Lower lobe of right lung (tissue), 2 donors: ENCODE measurements at regions not wholly inside any gene's neighbourhood (a gene's known extent, or its start where the extent isn't known, plus 50 kb on each side); places are given as distances from the start of the nearest gene placed in this dataset.

Experiments
- ATAC-seq, 2 donors: fragments of 200-7000 bp; cut with Tn5 transposase; one replicate each; pipeline ENCODE4 v1.9.1; 2020 to 2022; ENCODE audit warnings: mild to moderate bottlenecking in 2 of 2, moderate library complexity in 2 of 2
- DNase-seq: peaks from one replicate; pipeline ENCODE4 v3.0.0-alpha.2; 2020
- H3K27ac ChIP-seq: fragments of 200-600 bp; one replicate; pipeline ENCODE4 v1.8.0; 2022
- H3K27me3 ChIP-seq: fragments of 200-600 bp; one replicate; pipeline ENCODE4 v1.8.0; 2022; ENCODE audit warnings: low read depth
- H3K36me3 ChIP-seq: fragments of 200-600 bp; one replicate; pipeline ENCODE4 v1.8.0; 2022; ENCODE audit warnings: mild to moderate bottlenecking
- H3K4me1 ChIP-seq: fragments of 200-600 bp; one replicate; pipeline ENCODE4 v1.8.0; 2022
- H3K4me3 ChIP-seq: fragments of 200-600 bp; one replicate; pipeline ENCODE4 v1.8.0; 2022; ENCODE audit warnings: mild to moderate bottlenecking
- H3K9me3 ChIP-seq: fragments of 200-600 bp; one replicate; pipeline ENCODE4 v1.8.0; 2022
- intact Hi-C: fragments of 100-400 bp; cut with DNase I; formaldehyde crosslinking; loops from one replicate; pipeline ENCODE4 v1.11.0; 2022
- TF ChIP-seq, protein P1 (sequence below): fragments of 200-600 bp; IDR thresholded peaks from one replicate; pipeline ENCODE4 v1.8.0; 2022; ENCODE audit warnings: antibody characterized with exemption, mild to moderate bottlenecking
- donor health status: DM: no; HTN: yes; CAD: no; lungs with severe emphysema.

DNA sequence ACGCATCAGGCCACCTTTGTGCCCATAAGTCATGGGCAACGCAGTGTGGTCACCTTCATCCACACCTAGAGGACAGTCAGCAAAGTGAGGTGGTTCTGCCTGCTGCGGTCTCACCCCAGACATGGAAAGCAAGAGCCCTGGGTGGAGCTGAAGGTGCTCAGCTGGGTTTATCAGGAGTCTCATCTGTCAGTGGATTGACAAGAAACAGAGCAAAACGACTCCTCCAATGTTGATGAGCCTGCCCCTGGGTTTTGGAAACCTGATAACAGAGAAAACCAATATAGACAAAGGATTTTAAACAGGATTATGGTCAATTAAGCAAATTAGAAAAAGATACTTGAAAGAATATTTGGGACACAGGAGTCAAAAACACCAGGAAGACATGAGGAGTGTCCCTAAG is 229.3 kb upstream of the PRSS58 start:
- ATAC-seq (no peak), DNase-seq (no peak)
- intact Hi-C loops: no loop called here
- Histone ChIP-seq H3K9me3 (no peaks in the 10 kb centered on the region), H3K27ac (no peak overlapping the region), H3K4me3 (no peak overlapping the region), H3K36me3 (no peaks in the 10 kb centered on the region), H3K4me1 (peaks cover 10% of the 10 kb centered on the region), H3K27me3 (no peaks in the 10 kb centered on the region)
- TF ChIP-seq, protein P1, sequence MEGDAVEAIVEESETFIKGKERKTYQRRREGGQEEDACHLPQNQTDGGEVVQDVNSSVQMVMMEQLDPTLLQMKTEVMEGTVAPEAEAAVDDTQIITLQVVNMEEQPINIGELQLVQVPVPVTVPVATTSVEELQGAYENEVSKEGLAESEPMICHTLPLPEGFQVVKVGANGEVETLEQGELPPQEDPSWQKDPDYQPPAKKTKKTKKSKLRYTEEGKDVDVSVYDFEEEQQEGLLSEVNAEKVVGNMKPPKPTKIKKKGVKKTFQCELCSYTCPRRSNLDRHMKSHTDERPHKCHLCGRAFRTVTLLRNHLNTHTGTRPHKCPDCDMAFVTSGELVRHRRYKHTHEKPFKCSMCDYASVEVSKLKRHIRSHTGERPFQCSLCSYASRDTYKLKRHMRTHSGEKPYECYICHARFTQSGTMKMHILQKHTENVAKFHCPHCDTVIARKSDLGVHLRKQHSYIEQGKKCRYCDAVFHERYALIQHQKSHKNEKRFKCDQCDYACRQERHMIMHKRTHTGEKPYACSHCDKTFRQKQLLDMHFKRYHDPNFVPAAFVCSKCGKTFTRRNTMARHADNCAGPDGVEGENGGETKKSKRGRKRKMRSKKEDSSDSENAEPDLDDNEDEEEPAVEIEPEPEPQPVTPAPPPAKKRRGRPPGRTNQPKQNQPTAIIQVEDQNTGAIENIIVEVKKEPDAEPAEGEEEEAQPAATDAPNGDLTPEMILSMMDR: no peak

GRCh38 chr7:142485617-142486226 is 227.9 kb upstream of the PRSS58 start:
- Histone ChIP-seq H3K9me3 (no peaks in the 10 kb centered on the region), H3K27me3 (no peaks in the 10 kb centered on the region), H3K27ac (no peak overlapping the region), H3K4me1 (peaks cover 11% of the 10 kb centered on the region), H3K36me3 (no peaks in the 10 kb centered on the region), H3K4me3 (no peak overlapping the region)
- TF ChIP-seq, protein P1: peak; percentile 19
- ATAC-seq (no peak), DNase-seq (no peak)
- intact Hi-C loops: no loop called here

DNA sequence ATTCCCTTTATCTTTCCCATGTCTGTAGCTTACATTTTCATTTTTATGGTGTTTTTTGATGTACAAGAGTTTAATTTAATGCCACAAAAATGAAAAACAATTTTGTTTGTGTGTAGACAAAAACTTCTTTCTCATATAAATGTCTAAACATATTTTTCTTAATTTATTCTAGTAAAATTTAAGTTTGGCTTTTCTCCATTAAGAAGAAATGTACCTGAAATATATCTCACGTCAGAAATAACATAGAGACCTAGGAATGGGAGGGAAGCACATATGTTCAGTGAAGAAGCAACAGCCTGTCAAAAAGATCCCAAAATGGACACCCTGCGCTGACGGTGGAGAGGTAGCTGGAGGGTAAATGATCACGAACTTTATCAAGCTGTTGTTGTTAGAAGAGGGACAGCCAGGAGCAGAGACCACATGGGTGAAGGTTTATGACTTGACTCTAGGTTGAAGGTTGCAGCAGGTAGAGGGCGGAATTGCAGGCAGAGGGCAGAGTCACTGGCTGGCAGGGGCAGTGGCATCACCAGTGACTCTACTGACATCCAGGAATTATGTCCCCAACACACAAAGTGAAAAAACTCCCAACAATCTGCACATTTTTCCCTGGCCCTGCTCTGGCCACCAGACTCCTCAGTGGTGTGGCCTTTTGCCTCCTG is 225.9 kb upstream of the PRSS58 start:
- Histone ChIP-seq H3K27ac (no peak overlapping the region), H3K4me1 (peaks cover 11% of the 10 kb centered on the region), H3K4me3 (no peak overlapping the region), H3K9me3 (no peaks in the 10 kb centered on the region), H3K27me3 (no peaks in the 10 kb centered on the region), H3K36me3 (no peaks in the 10 kb centered on the region)
- intact Hi-C loops: no loop called here
- DNase-seq (no peak), ATAC-seq (no peak)
- TF ChIP-seq, protein P1: no peak

GRCh38 chr7:142482891-142483658 is 225.2 kb upstream of the PRSS58 start:
- DNase-seq (no peak), ATAC-seq (peak; percentile 73 to 82)
- Histone ChIP-seq H3K4me3 (no peak overlapping the region), H3K27me3 (no peaks in the 10 kb centered on the region), H3K9me3 (no peaks in the 10 kb centered on the region), H3K4me1 (peaks cover 18% of the 10 kb centered on the region), H3K36me3 (no peaks in the 10 kb centered on the region), H3K27ac (no peak overlapping the region)
- TF ChIP-seq, protein P1: peak; percentile 71
- intact Hi-C loops: no loop called here

- Histone ChIP-seq H3K27me3 (no peaks in the 10 kb centered on the region), H3K4me1 (peaks cover 24% of the 10 kb centered on the region), H3K27ac (no peak overlapping the region), H3K9me3 (no peaks in the 10 kb centered on the region), H3K4me3 (no peak overlapping the region), H3K36me3 (no peaks in the 10 kb centered on the region)
- TF ChIP-seq, protein P1: no peak
- DNase-seq: no peak
- ATAC-seq: no peak
- intact Hi-C loops: no loop called here
Measured at GRCh38 chr7:142481548-142481947, 223.7 kb upstream of the PRSS58 start.
